Left lung (tissue), 4 donors: ENCODE measurements at regions not wholly inside any gene's neighbourhood (a gene's known extent, or its start where the extent isn't known, plus 50 kb on each side); places are given as distances from the start of the nearest gene placed in this dataset.

ENCODE experiments used
- ATAC-seq: fragments of 200-7000 bp; cut with Tn5 transposase; one replicate; pipeline ENCODE4 v1.9.1; 2020; ENCODE audit warnings: moderate library complexity
- DNase-seq, 4 donors: peaks; one replicate each; pipeline ENCODE4 v3.0.0-alpha.2; 2013 to 2020
- H3K27ac ChIP-seq, 2 donors: fragments of 200-600 bp; sonication (generic) in 1 of 2; one replicate each; pipeline versions ENCODE4 v1.5.0 to v1.8.0; 2020 to 2021
- H3K27me3 ChIP-seq, 2 donors: fragments of 200-600 bp; sonication (generic) in 1 of 2; one replicate each; pipeline versions ENCODE4 v1.5.0 to v1.8.0; 2020 to 2021
- H3K36me3 ChIP-seq, 2 donors: fragments of 200-600 bp; sonication (generic) in 1 of 2; one replicate each; pipeline versions ENCODE4 v1.5.0 to v1.8.0; 2020 to 2021
- H3K4me1 ChIP-seq, 2 donors: fragments of 200-600 bp; one replicate each; pipeline ENCODE4 v1.8.0; 2021
- H3K4me3 ChIP-seq, 2 donors: fragments of 200-600 bp; sonication (generic) in 1 of 2; one replicate each; pipeline versions ENCODE4 v1.5.0 to v1.8.0; 2020 to 2021; ENCODE audit warnings: mild to moderate bottlenecking in 1 of 2
- H3K9me3 ChIP-seq, 2 donors: fragments of 200-600 bp; sonication (generic) in 1 of 2; one replicate each; pipeline versions ENCODE4 v1.5.0 to v1.8.0; 2020 to 2021
- intact Hi-C, 2 donors: fragments of 100-400 bp; cut with DNase I; formaldehyde crosslinking; loops; one replicate each; pipeline versions ENCODE4 v1.11.2 to v1.14.2; 2022
- TF ChIP-seq, protein P1 (sequence below), 2 donors: fragments of 200-600 bp; sonication (generic) in 1 of 2; IDR thresholded peaks; one replicate each; pipeline versions ENCODE4 v1.5.0 to v1.8.0; 2021; ENCODE audit warnings: antibody characterized with exemption in 2 of 2
- donor health status: DM: no; HTN: yes; CAD: no.
- donor health status: DM: no; HTN: no; CAD: no.

DNA sequence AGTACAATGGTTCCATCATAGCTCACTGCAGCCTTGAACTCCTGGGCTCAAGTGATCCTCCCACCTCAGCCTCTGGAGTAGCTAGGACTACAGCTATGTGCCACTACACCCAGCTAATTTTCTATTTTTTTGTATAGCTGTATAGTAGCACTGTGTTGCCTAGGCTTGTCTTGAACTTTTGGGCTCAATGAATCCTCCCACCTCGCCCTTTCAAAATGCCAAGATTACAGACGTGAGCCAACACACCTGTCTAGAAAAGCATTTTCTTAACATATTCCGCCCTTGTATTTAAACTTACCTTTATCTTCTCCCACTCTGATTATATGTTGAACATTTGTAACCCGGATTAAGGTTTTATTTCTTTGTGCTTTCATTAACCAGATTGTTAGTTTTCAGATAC is 750.7 kb upstream of the GCFC2 start:
- ATAC-seq = no peak
- no peak for DNase-seq
- no peak overlapping the region for H3K27ac ChIP-seq
- no peak overlapping the region for H3K4me3 ChIP-seq
- no peaks in the 10 kb centered on the region for H3K27me3 ChIP-seq
- TF ChIP-seq, protein P1, sequence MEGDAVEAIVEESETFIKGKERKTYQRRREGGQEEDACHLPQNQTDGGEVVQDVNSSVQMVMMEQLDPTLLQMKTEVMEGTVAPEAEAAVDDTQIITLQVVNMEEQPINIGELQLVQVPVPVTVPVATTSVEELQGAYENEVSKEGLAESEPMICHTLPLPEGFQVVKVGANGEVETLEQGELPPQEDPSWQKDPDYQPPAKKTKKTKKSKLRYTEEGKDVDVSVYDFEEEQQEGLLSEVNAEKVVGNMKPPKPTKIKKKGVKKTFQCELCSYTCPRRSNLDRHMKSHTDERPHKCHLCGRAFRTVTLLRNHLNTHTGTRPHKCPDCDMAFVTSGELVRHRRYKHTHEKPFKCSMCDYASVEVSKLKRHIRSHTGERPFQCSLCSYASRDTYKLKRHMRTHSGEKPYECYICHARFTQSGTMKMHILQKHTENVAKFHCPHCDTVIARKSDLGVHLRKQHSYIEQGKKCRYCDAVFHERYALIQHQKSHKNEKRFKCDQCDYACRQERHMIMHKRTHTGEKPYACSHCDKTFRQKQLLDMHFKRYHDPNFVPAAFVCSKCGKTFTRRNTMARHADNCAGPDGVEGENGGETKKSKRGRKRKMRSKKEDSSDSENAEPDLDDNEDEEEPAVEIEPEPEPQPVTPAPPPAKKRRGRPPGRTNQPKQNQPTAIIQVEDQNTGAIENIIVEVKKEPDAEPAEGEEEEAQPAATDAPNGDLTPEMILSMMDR (IDR thresholded peaks at IDR 0.05) = no peak
- intact Hi-C loops = no loop called here
- H3K9me3 ChIP-seq = no peaks in the 10 kb centered on the region
- no peaks in the 10 kb centered on the region for H3K4me1 ChIP-seq
- no peaks in the 10 kb centered on the region for H3K36me3 ChIP-seq

DNA sequence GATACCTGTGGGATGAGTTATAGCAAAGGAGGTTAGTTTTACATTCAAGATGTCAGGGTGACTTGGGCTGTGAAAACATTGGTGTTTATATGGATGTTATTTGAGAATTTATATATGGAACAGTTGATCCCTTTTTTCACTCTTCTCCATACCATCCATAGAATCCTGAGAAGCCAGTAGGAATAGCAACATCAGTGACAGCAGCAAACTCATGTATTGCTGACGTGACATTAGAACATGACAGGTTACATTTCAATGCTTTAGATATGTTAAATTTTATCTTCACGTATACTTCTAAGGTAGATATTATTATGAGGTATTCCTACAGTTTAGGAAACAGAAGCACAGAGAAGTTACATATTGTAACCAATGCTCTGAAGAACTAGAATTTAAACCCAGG is 745.2 kb upstream of the GCFC2 start:
- no peak overlapping the region for H3K27ac ChIP-seq
- TF ChIP-seq, protein P1 (IDR thresholded peaks at IDR 0.05) = no peak
- ATAC-seq = no peak
- H3K4me3 ChIP-seq = no peak overlapping the region
- H3K9me3 ChIP-seq = no peaks in the 10 kb centered on the region
- DNase-seq = no peak
- no peaks in the 10 kb centered on the region for H3K4me1 ChIP-seq
- no peaks in the 10 kb centered on the region for H3K36me3 ChIP-seq
- no peaks in the 10 kb centered on the region for H3K27me3 ChIP-seq
- intact Hi-C loops = no loop called here

DNA sequence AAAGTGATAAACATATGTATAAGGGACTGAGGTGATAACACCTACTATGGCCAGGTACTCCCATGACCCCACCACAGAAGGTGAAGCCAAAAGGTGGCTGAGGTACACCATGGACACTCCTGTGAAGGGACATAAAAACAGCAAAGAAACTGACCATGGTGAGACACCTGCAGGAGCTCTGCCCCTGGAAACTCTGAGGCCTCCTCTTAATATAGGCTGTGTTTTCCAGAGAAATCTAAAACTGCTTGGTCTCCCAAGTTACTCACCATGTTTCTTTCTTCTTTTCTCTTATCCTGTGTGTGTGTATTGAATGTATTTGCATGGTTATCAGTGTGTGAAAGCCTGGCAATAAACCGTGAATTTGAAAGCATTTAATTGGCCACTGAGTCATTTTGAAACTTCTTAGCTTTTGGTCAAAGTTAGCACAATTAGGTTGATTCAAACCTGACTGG is 739.3 kb upstream of the GCFC2 start:
- no peak for DNase-seq
- no peak overlapping the region for H3K4me3 ChIP-seq
- no peak overlapping the region for H3K27ac ChIP-seq
- TF ChIP-seq, protein P1 (IDR thresholded peaks at IDR 0.05) = no peak
- intact Hi-C loops = no loop called here
- no peaks in the 10 kb centered on the region for H3K4me1 ChIP-seq
- no peaks in the 10 kb centered on the region for H3K36me3 ChIP-seq
- no peak for ATAC-seq
- H3K27me3 ChIP-seq = no peaks in the 10 kb centered on the region
- H3K9me3 ChIP-seq = no peaks in the 10 kb centered on the region

- TF ChIP-seq, protein P1 (IDR thresholded peaks at IDR 0.05) = no peak
These were observed 738.2 kb upstream of the GCFC2 start for GRCh38 chr2:76448956-76449355.

DNA sequence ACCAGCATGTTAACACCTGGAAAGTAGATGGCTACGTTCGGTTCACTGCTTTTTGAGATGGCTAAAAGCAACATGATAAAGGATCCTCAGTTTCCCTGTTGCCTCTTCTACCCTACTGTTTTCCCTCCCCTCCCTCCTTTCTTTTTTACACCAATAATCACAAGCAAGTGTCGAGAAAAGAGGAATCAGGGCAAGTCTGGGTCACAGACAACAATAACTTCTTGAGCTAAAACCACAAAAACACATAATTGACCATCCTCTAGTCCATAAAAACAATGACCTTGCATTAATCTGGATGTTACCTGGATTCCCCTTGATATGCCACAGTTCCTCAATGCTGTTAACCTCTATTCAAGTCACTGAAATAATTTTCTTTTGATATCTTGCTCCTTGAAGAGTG is 736.6 kb upstream of the GCFC2 start:
- DNase-seq = no peak
- no peak overlapping the region for H3K4me3 ChIP-seq
- H3K9me3 ChIP-seq = no peaks in the 10 kb centered on the region
- no peaks in the 10 kb centered on the region for H3K27me3 ChIP-seq
- ATAC-seq = no peak
- H3K36me3 ChIP-seq = no peaks in the 10 kb centered on the region
- H3K27ac ChIP-seq = no peak overlapping the region
- intact Hi-C loops = no loop called here
- TF ChIP-seq, protein P1 (IDR thresholded peaks at IDR 0.05) = no peak
- H3K4me1 ChIP-seq = no peaks in the 10 kb centered on the region

More at GRCh38 chr2:76448956-76449355, 738.2 kb upstream of the GCFC2 start:
- ATAC-seq (no peak), DNase-seq (no peak)
- Histone ChIP-seq H3K27me3 (no peaks in the 10 kb centered on the region), H3K4me1 (no peaks in the 10 kb centered on the region), H3K4me3 (no peak overlapping the region), H3K9me3 (no peaks in the 10 kb centered on the region), H3K36me3 (no peaks in the 10 kb centered on the region), H3K27ac (no peak overlapping the region)
- intact Hi-C loops = no loop called here
